Stomach (tissue), 8 donors: ENCODE measurements at regions not wholly inside any gene's neighbourhood (a gene's known extent, or its start where the extent isn't known, plus 50 kb on each side); places are given as distances from the start of the nearest gene placed in this dataset.

ENCODE experiments used
- DNase-seq, 2 donors: peaks; one replicate each; pipeline versions ENCODE4 v3.0.0 to v3.0.0-alpha.2; 2013 to 2019
- H3K27ac ChIP-seq, 5 donors: fragments of 200-600 bp in 4 of 5; sonication (generic) in 4 of 5; one replicate each; pipeline ENCODE4 v1.5.1; 2013 to 2019; ENCODE audit warnings: mild to moderate bottlenecking in 1 of 5, moderate library complexity in 1 of 5
- H3K27me3 ChIP-seq, 3 donors: fragments of 200-600 bp; sonication (generic); one replicate each; pipeline ENCODE4 v1.5.1; 2017 to 2019; ENCODE audit warnings: mixed run types in 1 of 3
- H3K36me3 ChIP-seq, 4 donors: fragments of 200-600 bp; sonication (generic); 1 replicate in 3 of 4; 2 replicates in 1 of 4; pipeline ENCODE4 v1.5.1; 2016 to 2019
- H3K4me1 ChIP-seq, 4 donors: fragments of 200-600 bp; sonication (generic); one replicate each; pipeline ENCODE4 v1.5.1; 2016 to 2019
- H3K4me3 ChIP-seq, 4 donors: fragments of 200-600 bp; sonication (generic) in 3 of 4; one replicate each; pipeline ENCODE4 v1.5.1; 2016 to 2019; ENCODE audit warnings: mild to moderate bottlenecking in 1 of 4
- H3K9me3 ChIP-seq, 4 donors: fragments of 200-600 bp; sonication (generic); one replicate each; pipeline ENCODE4 v1.5.1; 2016 to 2019
- CTCF ChIP-seq, 7 experiments: fragments of 450-650 bp in 4 of 7; fragments of 200-600 bp in 3 of 7; sonication (generic) in 3 of 7; IDR thresholded peaks; one replicate each; pipeline ENCODE4 v1.5.1; 2016 to 2019; ENCODE audit warnings: antibody characterized with exemption in 7 of 7, control low read depth in 2 of 7, mild to moderate bottlenecking in 1 of 7
- EP300 ChIP-seq: sonication (generic); formaldehyde crosslinking; IDR thresholded peaks from one replicate; pipeline ENCODE4 v1.6.1; 2017; ENCODE audit warnings: antibody characterized with exemption
- POLR2A ChIP-seq, 4 donors: fragments of 450-650 bp; IDR thresholded peaks; one replicate each; pipeline ENCODE4 v1.6.1; 2016; ENCODE audit warnings: antibody characterized with exemption in 4 of 4, control low read depth in 2 of 4, mild to moderate bottlenecking in 1 of 4, moderate library complexity in 1 of 4
- POLR2AphosphoS5 ChIP-seq, 3 donors: sonication (generic); formaldehyde crosslinking; IDR thresholded peaks; one replicate each; pipeline ENCODE4 v1.6.1; 2016; ENCODE audit warnings: antibody characterized with exemption in 3 of 3
- WGBS, 5 donors: extraction: QIAGEN DNeasy Blood & Tissue Kit in 3 of 5; methylation state at CpG; one replicate each; pipeline versions ENCODE4 v1.1.5 to v1.1.7; 2013 to 2018; 5-methylcytosine and 5-hydroxymethylcytosine counted together
- intact Hi-C: fragments of 100-400 bp; cut with DNase I; formaldehyde crosslinking; loops from one replicate; pipeline ENCODE4 v1.15.1; 2023; ENCODE audit warnings: low total_unique reads
- donor health status: healthy with polysubstance abuse.
- donor health status: Bipolar disorder and iron deficiency.
- donor health status: healthy.

- H3K27me3 ChIP-seq, result peaks cover 0 to 36% (median 10%) of the 10 kb centered on the region in 3 donors
- peaks cover 0 to 11% (median 5%) of the 10 kb centered on the region in 4 donors for H3K4me1 ChIP-seq
- intact Hi-C loops, result no loop called here
- no peaks in the 10 kb centered on the region for H3K36me3 ChIP-seq
- DNase-seq, result no peak
- 80 to 88% (median 86%) methylated on average over 12 of the region's 12 CpGs for WGBS, 5 donors
- no peak for TF ChIP-seq POLR2AphosphoS5 (IDR thresholded peaks at IDR 0.05)
- TF ChIP-seq POLR2A (IDR thresholded peaks at IDR 0.05), result no peak
- no peak for TF ChIP-seq EP300
- TF ChIP-seq CTCF (IDR thresholded peaks at IDR 0.05), result no peak
- no peak overlapping the region for H3K4me3 ChIP-seq
- H3K9me3 ChIP-seq, result no peaks in the 10 kb centered on the region
- no peak overlapping the region for H3K27ac ChIP-seq
Measured at GRCh38 chr17:37847811-37848331, 76.3 kb upstream of the TBC1D3K start.

GRCh38 chr17:37847102-37847501 lies 77.1 kb upstream of the TBC1D3K start:
- intact Hi-C loops, result no loop called here
- TF ChIP-seq POLR2A (IDR thresholded peaks at IDR 0.05) (no peak), CTCF (IDR thresholded peaks at IDR 0.05) (no peak), EP300 (no peak)

GRCh38 chr17:37844977-37845293 lies 79.3 kb upstream of the TBC1D3K start:
- peaks cover 0 to 43% (median 10%) of the 10 kb centered on the region in 3 donors for H3K27me3 ChIP-seq
- intact Hi-C loops, result no loop called here
- TF ChIP-seq EP300 (no peak), POLR2AphosphoS5 (IDR thresholded peaks at IDR 0.05) (no peak), CTCF (IDR thresholded peaks at IDR 0.05) (no peak), POLR2A (IDR thresholded peaks at IDR 0.05) (no peak)
- DNase-seq, result no peak
- H3K4me1 ChIP-seq, result peaks cover 0 to 11% (median 5%) of the 10 kb centered on the region in 4 donors
- no peak overlapping the region for H3K27ac ChIP-seq
- no peaks in the 10 kb centered on the region for H3K9me3 ChIP-seq
- 48 to 58% (median 54%) methylated on average over 15 of the region's 15 CpGs for WGBS, 5 donors
- H3K4me3 ChIP-seq, result no peak overlapping the region
- H3K36me3 ChIP-seq, result no peaks in the 10 kb centered on the region

More at GRCh38 chr17:37847102-37847501, 77.1 kb upstream of the TBC1D3K start:
- no peak for DNase-seq
- WGBS, 5 donors, result 87 to 93% (median 91%) methylated on average over 7 of the region's 7 CpGs
- no peak overlapping the region for H3K4me3 ChIP-seq
- no peaks in the 10 kb centered on the region for H3K9me3 ChIP-seq
- H3K36me3 ChIP-seq, result no peaks in the 10 kb centered on the region
- peaks cover 0 to 36% (median 10%) of the 10 kb centered on the region in 3 donors for H3K27me3 ChIP-seq
- peaks cover 0 to 11% (median 5%) of the 10 kb centered on the region in 4 donors for H3K4me1 ChIP-seq
- no peak overlapping the region for H3K27ac ChIP-seq

- no peak for TF ChIP-seq POLR2A (IDR thresholded peaks at IDR 0.05)
- no peak for TF ChIP-seq EP300
- no peak for TF ChIP-seq POLR2AphosphoS5 (IDR thresholded peaks at IDR 0.05)
- TF ChIP-seq CTCF (IDR thresholded peaks at IDR 0.05), result peak in 5 of 7 experiments; percentile 18 to 80 (median 61)
- Histone ChIP-seq H3K27me3 (peaks cover 0 to 49% (median 12%) of the 10 kb centered on the region in 3 donors), H3K27ac (no peak overlapping the region), H3K4me1 (peaks cover 0 to 11% (median 5%) of the 10 kb centered on the region in 4 donors), H3K4me3 (peak overlapping the region in 3 of 4 donors; percentile 0 to 22 (median 3)), H3K36me3 (no peaks in the 10 kb centered on the region), H3K9me3 (no peaks in the 10 kb centered on the region)
- WGBS, 5 donors, result 17 to 22% (median 21%) methylated on average over 22 to 29 of the region's 29 CpGs
- intact Hi-C loops, result no loop called here
- peak; percentile 57 to 58 for DNase-seq
Measured at GRCh38 chr17:37844158-37844976, 79.8 kb upstream of the TBC1D3K start.
